Loucy (cell line): ENCODE measurements at regions not wholly inside any gene's neighbourhood (a gene's known extent, or its start where the extent isn't known, plus 50 kb on each side); places are given as distances from the start of the nearest gene placed in this dataset.

Experiments used
- H2AFZ ChIP-seq: fragments of 200-600 bp; sonication (generic); 2 replicates; pipeline ENCODE4 v1.6.0; 2016; ENCODE audit warnings: antibody characterized with exemption, mild to moderate bottlenecking, low read length, moderate library complexity
- H3F3A ChIP-seq: fragments of 200-600 bp; 2 replicates; pipeline ENCODE4 v1.6.0; 2016; ENCODE audit warnings: antibody characterized with exemption, low read depth, mild to moderate bottlenecking
- H3K27me3 ChIP-seq: fragments of 200-600 bp; sonication (generic); 2 replicates; pipeline ENCODE4 v1.6.1; 2014; ENCODE audit warnings: low read length, mild to moderate bottlenecking; ENCODE audit not compliant: insufficient read depth, poor library complexity, severe bottlenecking
- H3K36me3 ChIP-seq: fragments of 200-600 bp; sonication (generic); 2 replicates; pipeline ENCODE4 v1.6.1; 2016; ENCODE audit warnings: low read length; ENCODE audit not compliant: insufficient read depth
- H3K4me1 ChIP-seq: fragments of 200-600 bp; sonication (generic); 2 replicates; pipeline ENCODE4 v1.5.1; 2014; ENCODE audit warnings: low read length, mild to moderate bottlenecking; ENCODE audit not compliant: insufficient read depth, poor library complexity, severe bottlenecking
- H3K4me2 ChIP-seq: fragments of 200-600 bp; sonication (generic); 2 replicates; pipeline ENCODE4 v1.6.0; 2014; ENCODE audit warnings: antibody characterized with exemption, low read length, low read depth, mild to moderate bottlenecking; ENCODE audit not compliant: poor library complexity, severe bottlenecking
- H3K4me3 ChIP-seq: fragments of 200-600 bp; sonication (generic); 2 replicates; pipeline ENCODE4 v1.5.1; 2014; ENCODE audit warnings: low read length, mild to moderate bottlenecking, mixed read lengths; ENCODE audit not compliant: poor library complexity, severe bottlenecking
- H3K79me2 ChIP-seq: fragments of 200-600 bp; sonication (generic); 2 replicates; pipeline ENCODE4 v1.6.1; 2014; ENCODE audit warnings: low read length; ENCODE audit not compliant: insufficient read depth
- H3K9ac ChIP-seq: fragments of 200-600 bp; sonication (generic); 2 replicates; pipeline ENCODE4 v1.6.0; 2014; ENCODE audit warnings: mild to moderate bottlenecking, low read depth, low read length, moderate library complexity; ENCODE audit not compliant: poor library complexity, severe bottlenecking
- H3K9me2 ChIP-seq: fragments of 200-600 bp; sonication (generic); replicated peaks from 2 replicates; pipeline ENCODE4 v1.6.1; 2016; ENCODE audit warnings: low read depth, low read length, mixed read lengths
- H3K9me3 ChIP-seq: fragments of 200-600 bp; sonication (generic); 2 replicates; pipeline ENCODE4 v1.6.1; 2014; ENCODE audit warnings: mild to moderate bottlenecking, antibody characterized with exemption, low read length, low read depth; ENCODE audit not compliant: insufficient read depth
- H4K20me1 ChIP-seq: fragments of 200-600 bp; sonication (generic); 2 replicates; pipeline ENCODE4 v1.6.0; 2014; ENCODE audit warnings: antibody characterized with exemption, low read length, mild to moderate bottlenecking; ENCODE audit not compliant: insufficient read depth, poor library complexity, severe bottlenecking
- EZH2phosphoT487 ChIP-seq: fragments of 200-600 bp; IDR thresholded peaks from 2 replicates; pipeline ENCODE4 v1.6.1; 2018; ENCODE audit warnings: antibody characterized with exemption, mild to moderate bottlenecking, moderate library complexity, borderline replicate concordance
- TF ChIP-seq, protein P1 (sequence below): fragments of 200-600 bp; sonication (generic); conservative IDR thresholded peaks from 2 replicates; pipeline ENCODE4 v1.5.1; 2014; ENCODE audit warnings: mild to moderate bottlenecking, antibody characterized with exemption, low read length

DNA sequence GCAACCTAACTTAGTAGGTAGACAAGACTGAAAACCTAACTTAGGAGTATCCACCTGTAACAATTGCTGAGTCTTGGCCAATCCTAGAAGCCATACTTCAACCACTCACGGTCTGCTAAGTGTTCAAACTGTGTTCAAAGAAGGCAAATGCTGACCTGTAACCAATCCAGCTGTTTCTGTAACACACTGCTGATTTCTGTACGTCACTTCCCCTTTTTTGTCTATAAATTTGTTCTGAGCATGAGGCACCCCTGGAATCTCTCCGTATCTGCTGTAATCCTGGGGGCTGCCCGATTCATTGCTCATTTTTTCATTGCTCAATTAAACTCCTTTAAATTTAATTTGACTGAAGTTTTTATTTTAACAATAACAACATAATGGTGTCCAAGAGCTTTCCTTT is 451.4 kb upstream of the ATP10A start:
- no peak overlapping the region for H2AFZ ChIP-seq
- no peaks in the 10 kb centered on the region for H3K9me2 ChIP-seq
- no peaks in the 10 kb centered on the region for H3K36me3 ChIP-seq
- no peaks in the 10 kb centered on the region for H3K4me1 ChIP-seq
- H4K20me1 ChIP-seq = no peaks in the 10 kb centered on the region
- no peak overlapping the region for H3K9ac ChIP-seq
- no peak for TF ChIP-seq EZH2phosphoT487
- TF ChIP-seq, protein P1, sequence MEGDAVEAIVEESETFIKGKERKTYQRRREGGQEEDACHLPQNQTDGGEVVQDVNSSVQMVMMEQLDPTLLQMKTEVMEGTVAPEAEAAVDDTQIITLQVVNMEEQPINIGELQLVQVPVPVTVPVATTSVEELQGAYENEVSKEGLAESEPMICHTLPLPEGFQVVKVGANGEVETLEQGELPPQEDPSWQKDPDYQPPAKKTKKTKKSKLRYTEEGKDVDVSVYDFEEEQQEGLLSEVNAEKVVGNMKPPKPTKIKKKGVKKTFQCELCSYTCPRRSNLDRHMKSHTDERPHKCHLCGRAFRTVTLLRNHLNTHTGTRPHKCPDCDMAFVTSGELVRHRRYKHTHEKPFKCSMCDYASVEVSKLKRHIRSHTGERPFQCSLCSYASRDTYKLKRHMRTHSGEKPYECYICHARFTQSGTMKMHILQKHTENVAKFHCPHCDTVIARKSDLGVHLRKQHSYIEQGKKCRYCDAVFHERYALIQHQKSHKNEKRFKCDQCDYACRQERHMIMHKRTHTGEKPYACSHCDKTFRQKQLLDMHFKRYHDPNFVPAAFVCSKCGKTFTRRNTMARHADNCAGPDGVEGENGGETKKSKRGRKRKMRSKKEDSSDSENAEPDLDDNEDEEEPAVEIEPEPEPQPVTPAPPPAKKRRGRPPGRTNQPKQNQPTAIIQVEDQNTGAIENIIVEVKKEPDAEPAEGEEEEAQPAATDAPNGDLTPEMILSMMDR = no peak
- no peak overlapping the region for H3K4me3 ChIP-seq
- no peaks in the 10 kb centered on the region for H3F3A ChIP-seq
- no peaks in the 10 kb centered on the region for H3K79me2 ChIP-seq
- H3K4me2 ChIP-seq = no peak overlapping the region
- peaks cover 3% of the 10 kb centered on the region; the same call in 1 of the 2 replicates for H3K9me3 ChIP-seq
- H3K27me3 ChIP-seq = no peaks in the 10 kb centered on the region

DNA sequence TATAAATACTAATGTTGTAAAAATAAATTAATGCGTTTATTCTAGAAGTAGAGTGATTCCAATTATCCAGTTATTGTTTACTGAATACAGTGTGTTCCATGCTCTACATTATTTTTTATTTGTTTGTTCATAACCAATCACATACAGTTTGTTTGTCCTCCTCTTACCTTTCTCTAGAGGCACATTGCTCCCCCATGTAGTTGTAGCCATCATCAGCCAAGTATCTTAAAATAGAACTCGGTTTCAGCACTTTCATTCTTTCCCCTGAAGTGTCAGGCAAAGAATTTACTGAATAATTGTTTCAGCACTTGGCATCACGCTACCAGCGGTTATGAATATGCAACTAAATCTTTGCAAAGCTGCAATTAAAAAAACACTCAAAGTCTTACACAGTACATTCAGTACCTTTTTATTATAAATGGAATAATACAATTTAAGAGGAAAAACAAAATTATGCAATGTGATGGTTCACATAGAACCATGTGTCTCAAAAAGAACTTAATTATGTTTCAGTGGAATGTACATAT is 448.6 kb upstream of the ATP10A start:
- Histone ChIP-seq H3K4me2 (no peak overlapping the region), H2AFZ (no peak overlapping the region)
- TF ChIP-seq, protein P1 = no peak
- no peak for TF ChIP-seq EZH2phosphoT487

DNA sequence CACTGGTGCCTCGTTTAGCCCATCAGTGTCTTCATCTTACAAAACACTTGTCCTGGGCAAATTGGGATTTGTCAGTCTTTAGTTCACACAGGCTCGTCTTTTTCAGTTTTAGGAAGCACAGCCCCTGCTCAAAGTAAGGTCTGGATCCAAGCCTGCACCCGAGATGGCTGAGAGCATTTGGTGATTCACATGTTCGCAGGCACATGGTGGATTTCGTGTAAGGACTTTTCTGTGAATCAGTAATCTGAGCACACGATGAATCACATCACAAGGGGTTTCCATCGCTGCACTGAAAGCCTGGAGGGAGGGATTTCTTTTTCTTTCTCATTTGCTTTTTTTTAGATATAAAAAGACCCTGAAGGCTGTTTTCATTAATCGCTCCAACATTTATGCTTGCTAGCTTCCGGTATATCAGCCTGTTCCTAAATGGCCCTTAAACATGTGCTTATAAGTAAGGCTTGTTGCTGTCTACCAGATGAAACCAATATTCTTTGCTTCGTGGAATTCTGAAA is 435.6 kb upstream of the ATP10A start:
- Histone ChIP-seq H3K79me2 (no peaks in the 10 kb centered on the region), H3K9me3 (peaks cover 4% of the 10 kb centered on the region), H3K27me3 (no peaks in the 10 kb centered on the region), H3K9ac (no peak overlapping the region), H4K20me1 (no peaks in the 10 kb centered on the region), H3K4me3 (no peak overlapping the region), H3K4me1 (no peaks in the 10 kb centered on the region), H3F3A (no peaks in the 10 kb centered on the region), H3K9me2 (no peaks in the 10 kb centered on the region), H3K36me3 (no peaks in the 10 kb centered on the region), H3K4me2 (no peak overlapping the region), H2AFZ (no peak overlapping the region)
- TF ChIP-seq, protein P1 = no peak
- no peak for TF ChIP-seq EZH2phosphoT487

More for the DNA sequence above, 448.6 kb upstream of the ATP10A start:
- H3K36me3 ChIP-seq = no peaks in the 10 kb centered on the region
- no peaks in the 10 kb centered on the region for H3K79me2 ChIP-seq
- H3K27me3 ChIP-seq = no peaks in the 10 kb centered on the region
- no peak overlapping the region for H3K9ac ChIP-seq
- peaks cover 3% of the 10 kb centered on the region; the same call in 1 of the 2 replicates for H3K9me3 ChIP-seq
- H4K20me1 ChIP-seq = no peaks in the 10 kb centered on the region
- no peaks in the 10 kb centered on the region for H3K9me2 ChIP-seq
- H3K4me3 ChIP-seq = no peak overlapping the region
- H3F3A ChIP-seq = no peaks in the 10 kb centered on the region
- no peaks in the 10 kb centered on the region for H3K4me1 ChIP-seq
